ENCODE measurements at regions not wholly inside any gene's neighbourhood (a gene's known extent, or its start where the extent isn't known, plus 50 kb on each side); places are given as distances from the start of the nearest gene placed in this dataset.
A peak's percentile ranks its signal among the peaks of the same experiment; 100 is the strongest.

DNA sequence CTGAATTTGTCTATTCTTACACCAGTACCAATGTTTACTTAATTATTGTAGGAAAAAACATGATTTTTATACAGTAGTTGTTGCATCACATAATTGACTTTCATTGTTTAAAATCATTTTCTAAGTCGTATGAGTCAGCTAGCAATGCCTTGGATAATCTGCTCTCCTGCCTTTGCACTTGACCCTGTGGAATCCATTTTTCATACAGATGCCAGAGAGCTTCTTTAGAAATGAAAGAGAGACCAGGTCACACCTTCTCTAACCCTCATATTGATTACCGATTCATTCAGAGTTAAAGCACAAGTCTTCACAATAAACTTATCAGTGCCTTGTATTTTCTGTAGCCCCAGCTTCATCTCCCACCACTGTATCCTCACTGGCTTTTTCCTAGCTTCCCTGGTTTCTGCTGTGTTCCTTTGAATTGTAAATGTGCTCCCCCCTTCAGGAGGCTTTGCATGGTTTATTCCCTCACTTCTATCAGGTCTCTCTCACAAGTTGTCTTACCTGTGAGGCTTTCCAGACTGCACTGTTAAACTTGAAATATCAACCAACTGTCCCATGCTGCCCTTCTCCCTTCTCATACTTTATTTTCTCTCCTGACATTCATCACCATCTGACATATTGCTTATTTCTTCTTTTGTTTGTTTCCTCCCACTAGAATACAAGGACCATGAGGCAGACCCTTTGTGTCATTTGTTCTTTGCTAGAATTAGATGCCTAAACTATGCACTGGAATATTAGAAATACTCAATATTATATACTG lies 662.0 kb upstream of the GBE1 start:
- H3K27me3 ChIP-seq (ENCODE audit: insufficient read depth, low read length) = no peaks in the 10 kb centered on the region
- H3K4me1 ChIP-seq (ENCODE audit: insufficient read depth, low read length) = peaks cover 45% of the 10 kb centered on the region
- H3K4me3 ChIP-seq (ENCODE audit: low read length) = peak overlapping the region; percentile 51
- H3K36me3 ChIP-seq (ENCODE audit: insufficient read depth, low read depth, low read length) = no peaks in the 10 kb centered on the region
- no peaks in the 10 kb centered on the region for H3K9me3 ChIP-seq (ENCODE audit: insufficient read depth, low read depth, low read length)
- peak overlapping the region; percentile 37 for H3K27ac ChIP-seq (ENCODE audit: low read length)
- H3K9ac ChIP-seq (ENCODE audit: low read depth, low read length) = peak overlapping the region; percentile 16; the same call in 1 of the 2 replicates

DNA sequence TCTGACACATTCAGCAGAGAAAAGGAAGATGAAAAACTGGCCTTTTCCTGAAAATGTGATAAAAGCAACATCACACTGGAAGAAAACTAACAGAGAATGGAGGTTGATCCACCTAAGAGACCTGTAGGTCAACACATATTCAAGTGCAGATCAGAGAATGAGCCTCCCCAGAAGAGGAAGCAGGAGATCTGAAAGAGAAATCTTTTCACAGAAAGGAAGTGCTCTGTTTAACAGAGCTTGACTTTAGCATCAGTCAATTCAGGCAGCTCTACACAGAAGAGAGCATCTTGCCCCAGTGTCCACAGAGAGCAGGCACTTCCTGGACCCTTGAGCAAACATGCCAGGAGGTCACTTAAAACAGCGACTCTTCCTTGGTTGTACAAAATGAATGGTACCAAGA lies 655.4 kb upstream of the GBE1 start:
- Histone ChIP-seq H3K27me3 (ENCODE audit: insufficient read depth, low read length) (no peaks in the 10 kb centered on the region), H3K9me3 (ENCODE audit: insufficient read depth, low read depth, low read length) (no peaks in the 10 kb centered on the region), H3K27ac (ENCODE audit: low read length) (no peak overlapping the region), H3K4me3 (ENCODE audit: low read length) (no peak overlapping the region), H3K36me3 (ENCODE audit: insufficient read depth, low read depth, low read length) (no peaks in the 10 kb centered on the region), H3K4me1 (ENCODE audit: insufficient read depth, low read length) (peaks cover 8% of the 10 kb centered on the region; the same call in 1 of the 2 replicates), H3K9ac (ENCODE audit: low read depth, low read length) (no peak overlapping the region)

DNA sequence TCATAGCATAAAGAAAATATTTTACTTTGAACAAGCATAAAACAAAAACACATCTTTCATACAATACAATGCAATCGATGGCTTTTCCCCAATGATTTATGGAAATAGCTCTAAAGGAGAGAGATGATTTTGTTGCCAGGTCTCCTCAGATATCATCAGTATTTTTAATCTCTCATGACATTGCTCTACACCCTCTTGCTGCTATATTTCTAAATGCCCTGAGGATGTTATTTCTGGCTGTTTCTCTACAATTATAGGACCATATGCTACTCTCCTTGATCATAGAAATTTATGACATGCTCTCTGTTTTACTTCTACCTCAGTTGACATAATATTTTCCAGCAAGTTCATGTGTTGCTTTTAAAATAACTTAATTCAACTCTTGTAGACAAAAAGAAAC lies 654.9 kb upstream of the GBE1 start:
- no peak overlapping the region for H3K4me3 ChIP-seq (ENCODE audit: low read length)

DNA sequence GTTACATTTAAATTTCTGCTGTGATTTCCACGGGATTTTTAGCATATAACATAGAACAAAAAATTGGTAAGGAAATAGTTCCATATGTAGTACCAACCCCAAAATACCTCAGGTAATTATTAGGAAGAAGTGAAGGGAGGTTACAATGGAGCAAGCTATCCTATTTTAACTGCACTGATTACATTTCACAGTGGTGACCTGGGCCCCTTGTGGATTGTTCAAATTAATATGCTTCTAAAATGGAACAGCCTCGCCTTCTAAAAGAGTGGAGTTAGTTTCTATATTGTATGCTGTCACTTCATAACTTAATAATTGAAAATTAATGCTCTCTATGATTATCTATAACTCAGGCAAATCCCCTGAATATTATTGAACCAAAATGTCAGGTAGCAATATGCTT lies 651.7 kb upstream of the GBE1 start:
- H3K27me3 ChIP-seq (ENCODE audit: insufficient read depth, low read length) = no peaks in the 10 kb centered on the region

More for the DNA sequence above, 654.9 kb upstream of the GBE1 start:
- no peak overlapping the region for H3K9ac ChIP-seq (ENCODE audit: low read depth, low read length)
- H3K4me1 ChIP-seq (ENCODE audit: insufficient read depth, low read length) = peaks cover 8% of the 10 kb centered on the region; the same call in 1 of the 2 replicates
- no peaks in the 10 kb centered on the region for H3K27me3 ChIP-seq (ENCODE audit: insufficient read depth, low read length)
- no peak overlapping the region for H3K27ac ChIP-seq (ENCODE audit: low read length)
- H3K36me3 ChIP-seq (ENCODE audit: insufficient read depth, low read depth, low read length) = no peaks in the 10 kb centered on the region
- H3K9me3 ChIP-seq (ENCODE audit: insufficient read depth, low read depth, low read length) = no peaks in the 10 kb centered on the region

DNA sequence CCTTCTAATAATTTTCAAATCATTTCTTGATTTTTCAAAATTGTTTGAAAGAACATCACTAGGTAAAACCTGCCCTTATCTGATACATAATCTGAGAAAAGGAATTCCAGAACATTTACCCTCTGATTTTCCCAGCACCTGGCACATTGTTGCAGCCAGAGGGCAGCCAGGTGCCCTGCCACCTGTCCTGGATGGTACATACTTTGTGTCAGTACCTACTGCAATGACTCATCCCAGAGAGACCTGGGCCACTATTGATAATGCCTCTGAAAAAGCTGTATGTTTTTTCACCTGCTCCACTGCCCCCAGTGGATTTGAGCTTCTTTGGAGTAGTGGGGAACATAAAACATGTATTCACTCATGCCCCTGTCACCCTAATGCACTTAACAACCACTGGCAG lies 648.9 kb upstream of the GBE1 start:
- Histone ChIP-seq H3K9me3 (ENCODE audit: insufficient read depth, low read depth, low read length) (no peaks in the 10 kb centered on the region), H3K4me3 (ENCODE audit: low read length) (no peak overlapping the region)

More for the DNA sequence above, 651.7 kb upstream of the GBE1 start:
- H3K9ac ChIP-seq (ENCODE audit: low read depth, low read length) = no peak overlapping the region
- no peaks in the 10 kb centered on the region for H3K36me3 ChIP-seq (ENCODE audit: insufficient read depth, low read depth, low read length)
- H3K27ac ChIP-seq (ENCODE audit: low read length) = no peak overlapping the region
- H3K4me3 ChIP-seq (ENCODE audit: low read length) = no peak overlapping the region
- no peaks in the 10 kb centered on the region for H3K9me3 ChIP-seq (ENCODE audit: insufficient read depth, low read depth, low read length)
- H3K4me1 ChIP-seq (ENCODE audit: insufficient read depth, low read length) = peaks cover 8% of the 10 kb centered on the region; the same call in 1 of the 2 replicates

DNA sequence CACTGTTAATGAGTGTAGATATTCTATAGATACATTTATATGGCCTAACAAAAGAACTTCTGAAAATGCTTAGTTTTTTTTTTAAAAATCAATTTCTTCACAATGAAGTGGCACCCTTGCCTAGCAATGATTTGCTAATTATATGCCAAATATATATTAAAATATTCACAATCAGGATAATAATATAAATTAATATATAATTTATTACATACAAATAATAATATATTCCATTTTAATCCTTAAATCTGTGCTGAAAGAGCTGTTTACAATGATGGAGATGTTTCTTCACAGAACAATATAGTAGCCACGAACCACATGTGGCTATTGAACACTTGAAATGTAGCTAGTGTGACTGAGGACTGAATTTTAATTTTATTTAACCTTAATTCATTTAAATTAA lies 648.4 kb upstream of the GBE1 start:
- Histone ChIP-seq H3K36me3 (ENCODE audit: insufficient read depth, low read depth, low read length) (no peaks in the 10 kb centered on the region), H3K4me1 (ENCODE audit: insufficient read depth, low read length) (peaks cover 4% of the 10 kb centered on the region; the same call in 1 of the 2 replicates), H3K27ac (ENCODE audit: low read length) (no peak overlapping the region)

More for the DNA sequence above, 648.9 kb upstream of the GBE1 start:
- Histone ChIP-seq H3K27me3 (ENCODE audit: insufficient read depth, low read length) (no peaks in the 10 kb centered on the region), H3K36me3 (ENCODE audit: insufficient read depth, low read depth, low read length) (no peaks in the 10 kb centered on the region), H3K4me1 (ENCODE audit: insufficient read depth, low read length) (peaks cover 4% of the 10 kb centered on the region; the same call in 1 of the 2 replicates), H3K9ac (ENCODE audit: low read depth, low read length) (no peak overlapping the region), H3K27ac (ENCODE audit: low read length) (no peak overlapping the region)

DNA sequence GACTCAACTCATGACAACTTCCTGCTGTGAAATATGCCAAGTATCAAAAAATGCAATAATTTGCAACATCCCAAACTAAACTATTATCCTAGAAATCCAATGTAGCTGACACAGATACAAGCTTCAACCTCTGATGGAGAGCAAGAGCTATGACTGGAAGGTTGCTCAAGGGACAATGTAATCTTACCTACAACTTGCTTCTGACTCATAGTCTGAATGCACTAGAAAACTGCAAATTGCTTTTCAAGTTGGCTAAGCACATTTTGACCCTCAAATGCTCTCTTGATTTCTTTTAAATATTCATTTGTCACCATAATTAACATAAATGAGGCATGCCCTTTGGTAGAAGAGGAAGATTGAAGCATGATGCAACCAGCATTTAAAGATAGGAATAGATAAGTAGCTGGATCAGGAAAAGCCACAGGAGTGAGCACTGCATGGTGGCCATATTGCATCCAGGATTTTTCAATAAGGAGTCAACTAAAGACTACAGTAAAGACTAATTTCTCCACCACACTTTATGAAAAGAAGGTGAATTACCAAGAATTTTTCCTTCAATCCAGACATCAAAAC lies 630.8 kb upstream of the GBE1 start:
- no peaks in the 10 kb centered on the region for H3K27me3 ChIP-seq (ENCODE audit: insufficient read depth, low read length)
- no peak overlapping the region for H3K4me3 ChIP-seq (ENCODE audit: low read length)
- H3K36me3 ChIP-seq (ENCODE audit: insufficient read depth, low read depth, low read length) = no peaks in the 10 kb centered on the region
- H3K27ac ChIP-seq (ENCODE audit: low read length) = no peak overlapping the region
- no peaks in the 10 kb centered on the region for H3K4me1 ChIP-seq (ENCODE audit: insufficient read depth, low read length)
- no peaks in the 10 kb centered on the region for H3K9me3 ChIP-seq (ENCODE audit: insufficient read depth, low read depth, low read length)
- no peak overlapping the region for H3K9ac ChIP-seq (ENCODE audit: low read depth, low read length)

More for the DNA sequence above, 648.4 kb upstream of the GBE1 start:
- no peak overlapping the region for H3K9ac ChIP-seq (ENCODE audit: low read depth, low read length)
- H3K27me3 ChIP-seq (ENCODE audit: insufficient read depth, low read length) = no peaks in the 10 kb centered on the region
- H3K9me3 ChIP-seq (ENCODE audit: insufficient read depth, low read depth, low read length) = no peaks in the 10 kb centered on the region
- H3K4me3 ChIP-seq (ENCODE audit: low read length) = no peak overlapping the region

DNA sequence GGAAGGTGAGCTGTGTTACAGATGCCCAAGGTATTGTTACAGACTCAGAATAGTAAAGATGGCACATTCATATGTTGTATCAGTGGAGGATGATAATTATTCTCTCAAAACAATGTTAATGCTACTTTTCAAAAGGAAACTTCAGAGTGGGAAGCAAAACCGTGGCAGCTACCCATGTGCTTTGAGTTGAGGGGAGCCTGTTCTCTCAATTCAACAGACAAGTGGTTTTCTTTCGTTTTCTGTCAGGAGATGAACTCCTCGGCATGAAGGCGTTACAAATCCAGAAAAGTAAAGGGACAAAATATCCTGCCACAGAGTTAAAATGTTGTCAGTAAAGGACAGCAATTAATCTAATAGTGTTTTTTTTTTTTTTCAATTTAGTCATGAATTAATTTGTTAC lies 629.4 kb upstream of the GBE1 start:
- no peak overlapping the region for H3K4me3 ChIP-seq (ENCODE audit: low read length)
- no peaks in the 10 kb centered on the region for H3K4me1 ChIP-seq (ENCODE audit: insufficient read depth, low read length)
- no peaks in the 10 kb centered on the region for H3K9me3 ChIP-seq (ENCODE audit: insufficient read depth, low read depth, low read length)
- no peaks in the 10 kb centered on the region for H3K27me3 ChIP-seq (ENCODE audit: insufficient read depth, low read length)
- H3K27ac ChIP-seq (ENCODE audit: low read length) = no peak overlapping the region
- no peaks in the 10 kb centered on the region for H3K36me3 ChIP-seq (ENCODE audit: insufficient read depth, low read depth, low read length)
- H3K9ac ChIP-seq (ENCODE audit: low read depth, low read length) = no peak overlapping the region

DNA sequence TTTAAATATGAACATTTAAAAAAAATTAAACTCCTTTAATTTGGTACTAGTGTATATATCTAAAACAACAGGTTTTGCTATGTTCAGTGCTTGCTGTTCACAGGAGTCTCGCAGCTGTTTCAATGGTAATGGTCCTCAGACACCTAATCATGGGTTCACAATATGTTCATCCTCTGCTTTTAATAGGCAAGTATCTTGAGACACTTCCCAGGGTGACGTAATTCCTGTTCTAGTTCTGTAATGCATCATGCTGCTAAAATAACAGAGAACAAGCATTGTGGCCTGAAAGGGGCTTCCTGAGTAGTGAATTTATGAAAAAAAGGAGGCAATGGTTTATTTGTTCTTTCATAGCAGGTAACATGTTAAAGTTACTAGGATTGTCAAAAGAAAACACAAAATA lies 625.2 kb upstream of the GBE1 start:
- Histone ChIP-seq H3K9me3 (ENCODE audit: insufficient read depth, low read depth, low read length) (no peaks in the 10 kb centered on the region), H3K27ac (ENCODE audit: low read length) (no peak overlapping the region), H3K36me3 (ENCODE audit: insufficient read depth, low read depth, low read length) (no peaks in the 10 kb centered on the region), H3K27me3 (ENCODE audit: insufficient read depth, low read length) (no peaks in the 10 kb centered on the region), H3K4me1 (ENCODE audit: insufficient read depth, low read length) (no peaks in the 10 kb centered on the region), H3K9ac (ENCODE audit: low read depth, low read length) (no peak overlapping the region), H3K4me3 (ENCODE audit: low read length) (no peak overlapping the region)

DNA sequence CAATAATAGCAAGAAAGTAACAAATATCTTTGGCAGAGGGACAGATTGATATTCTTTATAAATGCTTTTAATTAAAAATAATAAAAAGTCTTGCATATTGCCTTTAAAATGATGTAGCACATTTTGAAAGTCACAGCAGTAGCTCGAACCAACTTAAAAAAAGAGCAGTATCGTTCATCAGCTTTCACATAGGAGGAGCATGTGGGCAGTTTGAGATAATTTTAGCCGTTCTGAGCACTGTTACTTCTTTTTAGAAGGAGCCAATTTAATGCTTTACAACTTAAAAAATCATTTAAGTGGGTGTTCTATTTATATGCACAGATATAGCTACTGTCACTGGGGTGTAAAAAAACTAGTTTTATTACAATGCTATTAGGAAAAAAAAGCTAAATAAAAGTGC lies 622.7 kb upstream of the GBE1 start:
- H3K36me3 ChIP-seq (ENCODE audit: insufficient read depth, low read depth, low read length) = no peaks in the 10 kb centered on the region
- H3K9ac ChIP-seq (ENCODE audit: low read depth, low read length) = no peak overlapping the region
- no peaks in the 10 kb centered on the region for H3K4me1 ChIP-seq (ENCODE audit: insufficient read depth, low read length)
- peaks cover 13% of the 10 kb centered on the region for H3K9me3 ChIP-seq (ENCODE audit: insufficient read depth, low read depth, low read length)
- no peaks in the 10 kb centered on the region for H3K27me3 ChIP-seq (ENCODE audit: insufficient read depth, low read length)
- H3K27ac ChIP-seq (ENCODE audit: low read length) = no peak overlapping the region
- no peak overlapping the region for H3K4me3 ChIP-seq (ENCODE audit: low read length)

DNA sequence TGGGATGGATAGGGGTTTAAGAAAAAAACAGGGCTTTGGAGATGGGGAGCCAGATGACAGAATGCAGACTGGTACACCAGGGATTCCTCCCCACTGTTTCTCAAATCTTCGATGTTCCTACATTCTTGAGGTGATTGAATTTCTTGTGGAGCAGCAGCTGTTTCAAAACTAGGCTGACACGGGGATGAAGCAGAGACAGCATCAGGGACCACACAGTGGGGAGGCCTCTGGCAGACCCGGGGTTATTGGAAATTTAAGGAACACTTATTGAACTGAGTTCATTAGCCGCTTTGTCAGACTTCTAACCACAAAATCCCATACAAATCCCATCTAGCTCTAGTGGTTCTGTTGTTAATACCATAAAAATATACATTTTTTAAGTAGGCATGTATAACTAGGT lies 621.4 kb upstream of the GBE1 start:
- Histone ChIP-seq H3K27me3 (ENCODE audit: insufficient read depth, low read length) (no peaks in the 10 kb centered on the region), H3K4me1 (ENCODE audit: insufficient read depth, low read length) (no peaks in the 10 kb centered on the region), H3K27ac (ENCODE audit: low read length) (no peak overlapping the region), H3K9me3 (ENCODE audit: insufficient read depth, low read depth, low read length) (peaks cover 27% of the 10 kb centered on the region), H3K36me3 (ENCODE audit: insufficient read depth, low read depth, low read length) (no peaks in the 10 kb centered on the region), H3K9ac (ENCODE audit: low read depth, low read length) (no peak overlapping the region), H3K4me3 (ENCODE audit: low read length) (no peak overlapping the region)

DNA sequence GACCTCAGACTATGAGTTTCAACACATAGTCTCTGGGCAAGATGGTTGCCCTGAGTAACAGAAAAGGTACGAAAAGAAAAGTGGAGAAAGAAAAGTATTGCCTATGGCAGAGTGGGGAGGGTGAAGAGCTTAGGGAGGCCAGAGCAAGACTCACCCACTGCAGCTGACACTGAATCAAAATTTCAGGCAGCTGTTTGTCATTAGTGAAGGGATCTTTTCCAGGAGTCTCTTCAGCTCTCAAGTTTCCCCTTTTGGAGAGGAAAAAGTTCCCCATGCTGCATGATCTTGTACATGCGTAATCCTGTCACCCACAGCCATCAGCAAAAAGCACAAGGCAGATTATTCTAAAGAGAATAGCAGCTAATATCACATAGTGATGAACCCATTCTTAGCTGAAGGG lies 616.9 kb upstream of the GBE1 start:
- H3K4me3 ChIP-seq (ENCODE audit: low read length) = no peak overlapping the region
- H3K9ac ChIP-seq (ENCODE audit: low read depth, low read length) = no peak overlapping the region
- no peaks in the 10 kb centered on the region for H3K36me3 ChIP-seq (ENCODE audit: insufficient read depth, low read depth, low read length)
- H3K27me3 ChIP-seq (ENCODE audit: insufficient read depth, low read length) = no peaks in the 10 kb centered on the region
- peaks cover 54% of the 10 kb centered on the region for H3K9me3 ChIP-seq (ENCODE audit: insufficient read depth, low read depth, low read length)
- no peaks in the 10 kb centered on the region for H3K4me1 ChIP-seq (ENCODE audit: insufficient read depth, low read length)
- no peak overlapping the region for H3K27ac ChIP-seq (ENCODE audit: low read length)
